PC-3 (cell line): ENCODE measurements at regions not wholly inside any gene's neighbourhood (a gene's known extent, or its start where the extent isn't known, plus 50 kb on each side); places are given as distances from the start of the nearest gene placed in this dataset.

Experiments
- ATAC-seq: fragments of 200-7000 bp; cut with Tn5 transposase; 2 replicates; pipeline ENCODE4 v1.9.1; 2020; ENCODE audit warnings: mild to moderate bottlenecking, moderate library complexity
- BruUV-seq: library from RNA; stranded (reverse); fragments of 400-500 nt; replicated peaks from 2 replicates; lab custom pipeline; 2021; lab: Mats Ljungman, UMichigan
- CTCF ChIA-PET: fragments of 300-600 bp; sonication (Branson Sonifier 250); formaldehyde crosslinking; loops from one replicate; lab custom pipeline; 2022; ENCODE audit warnings: antibody characterized with exemption; lab: Charles Lee
- POLR2A ChIA-PET: fragments of 300-600 bp; sonication (Branson Sonifier 250); formaldehyde crosslinking; loops from one replicate; lab custom pipeline; 2022; ENCODE audit warnings: antibody characterized with exemption; ENCODE audit not compliant: unreplicated experiment; lab: Charles Lee
- DNase-seq: peaks from one replicate; pipeline ENCODE4 v3.0.0-alpha.2; 2015
- H2AFZ ChIP-seq: fragments of 300-600 bp; sonication (generic); 2 replicates; pipeline ENCODE4 v1.6.0; 2016; ENCODE audit warnings: antibody characterized with exemption, low read length
- H3F3A ChIP-seq: fragments of 300-600 bp; sonication (generic); one replicate; pipeline ENCODE4 v1.6.0; 2017; ENCODE audit warnings: antibody characterized with exemption, low read length, control low read depth, mild to moderate bottlenecking; ENCODE audit not compliant: unreplicated experiment
- H3K27ac ChIP-seq: fragments of 300-600 bp; sonication (generic); 2 replicates; pipeline ENCODE4 v1.5.1; 2016; ENCODE audit warnings: mild to moderate bottlenecking, low read length
- H3K27me3 ChIP-seq: fragments of 300-600 bp; sonication (generic); 2 replicates; pipeline ENCODE4 v1.6.1; 2016; ENCODE audit warnings: low read length, mixed read lengths
- H3K36me3 ChIP-seq: fragments of 300-600 bp; sonication (generic); 2 replicates; pipeline ENCODE4 v1.6.1; 2016; ENCODE audit warnings: low read depth, mixed run types, low read length, mixed read lengths
- H3K4me1 ChIP-seq: fragments of 300-600 bp; sonication (generic); 2 replicates; pipeline ENCODE4 v1.5.1; 2016; ENCODE audit warnings: low read length; ENCODE audit not compliant: insufficient read depth
- H3K4me2 ChIP-seq: fragments of 300-600 bp; sonication (generic); 2 replicates; pipeline ENCODE4 v1.6.0; 2016; ENCODE audit warnings: low read length
- H3K4me3 ChIP-seq: fragments of 300-600 bp; sonication (generic); 2 replicates; pipeline ENCODE4 v1.5.1; 2016; ENCODE audit warnings: mild to moderate bottlenecking, low read length, mixed read lengths
- H3K79me2 ChIP-seq: fragments of 300-600 bp; sonication (generic); 2 replicates; pipeline ENCODE4 v1.6.1; 2017; ENCODE audit warnings: low read length, mixed read lengths
- H3K9ac ChIP-seq: fragments of 300-600 bp; sonication (generic); 2 replicates; pipeline ENCODE4 v1.6.0; 2016; ENCODE audit warnings: mild to moderate bottlenecking, low read length
- H3K9me2 ChIP-seq: fragments of 300-600 bp; sonication (generic); replicated peaks from 2 replicates; pipeline ENCODE4 v1.6.1; 2016; ENCODE audit warnings: mixed run types, low read length, mixed read lengths
- H3K9me3 ChIP-seq: fragments of 300-600 bp; sonication (generic); 2 replicates; pipeline ENCODE4 v1.6.1; 2016; ENCODE audit warnings: low read length, mixed read lengths
- H4K20me1 ChIP-seq: fragments of 300-600 bp; sonication (generic); 2 replicates; pipeline ENCODE4 v1.6.1; 2016; ENCODE audit warnings: low read length, mixed read lengths
- EZH2 ChIP-seq: fragments of 300-600 bp; sonication (generic); IDR thresholded peaks from one replicate; pipeline ENCODE4 v1.6.1; 2017; ENCODE audit warnings: antibody characterized with exemption, mild to moderate bottlenecking, low read length; ENCODE audit not compliant: unreplicated experiment
- EZH2phosphoT487 ChIP-seq: fragments of 300-600 bp; sonication (generic); IDR thresholded peaks from 2 replicates; pipeline ENCODE4 v1.6.1; 2018; ENCODE audit warnings: mild to moderate bottlenecking, antibody characterized with exemption, low read length, borderline replicate concordance
- intact Hi-C: fragments of 100-400 bp; cut with micrococcal nuclease; formaldehyde crosslinking; loops from 2 replicates; pipeline ENCODE4 v1.9.0; 2023
- TF ChIP-seq, protein P1 (sequence below): fragments of 300-600 bp; sonication (generic); conservative IDR thresholded peaks from 2 replicates; pipeline ENCODE4 v1.5.1; 2017; ENCODE audit warnings: antibody characterized with exemption, low read depth, mild to moderate bottlenecking, low read length

DNA sequence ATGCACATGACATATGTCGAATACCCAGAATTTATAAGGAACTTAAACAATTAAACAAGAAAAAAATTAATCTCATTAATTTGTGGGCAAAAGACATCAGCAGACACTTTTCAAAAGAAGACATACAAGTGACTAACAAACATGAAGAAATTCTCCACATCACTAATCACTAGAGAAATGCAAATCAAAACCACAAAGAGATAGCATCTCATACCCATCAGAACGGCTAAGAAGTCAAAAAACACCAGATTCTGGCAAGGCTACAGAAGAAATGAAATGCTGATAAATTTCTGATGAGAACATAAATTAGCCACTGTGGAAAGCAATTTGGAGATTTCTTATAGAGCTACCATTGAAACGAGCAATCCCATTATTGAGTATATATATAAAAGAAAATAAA, 210.6 kb upstream of the LUZP2 start:
- no peaks in the 10 kb centered on the region for H3K27me3 ChIP-seq
- intact Hi-C loops = no loop called here
- no peaks in the 10 kb centered on the region for H3K79me2 ChIP-seq
- ChIA-PET POLR2A (no interaction called here), CTCF (no interaction called here)
- ATAC-seq (no peak), DNase-seq (no peak)
- H3K27ac ChIP-seq = no peak overlapping the region
- H3K9me2 ChIP-seq = no peaks in the 10 kb centered on the region
- no peak overlapping the region for H3K9ac ChIP-seq
- no TSS peak for BruUV-seq
- H3K9me3 ChIP-seq = no peaks in the 10 kb centered on the region
- no peaks in the 10 kb centered on the region for H3F3A ChIP-seq
- no peak overlapping the region for H3K4me3 ChIP-seq
- no peak overlapping the region for H3K4me2 ChIP-seq
- H3K36me3 ChIP-seq = no peaks in the 10 kb centered on the region
- no peak overlapping the region for H2AFZ ChIP-seq
- H3K4me1 ChIP-seq = no peaks in the 10 kb centered on the region
- H4K20me1 ChIP-seq = no peaks in the 10 kb centered on the region
- TF ChIP-seq EZH2phosphoT487 = no peak
- TF ChIP-seq, protein P1, sequence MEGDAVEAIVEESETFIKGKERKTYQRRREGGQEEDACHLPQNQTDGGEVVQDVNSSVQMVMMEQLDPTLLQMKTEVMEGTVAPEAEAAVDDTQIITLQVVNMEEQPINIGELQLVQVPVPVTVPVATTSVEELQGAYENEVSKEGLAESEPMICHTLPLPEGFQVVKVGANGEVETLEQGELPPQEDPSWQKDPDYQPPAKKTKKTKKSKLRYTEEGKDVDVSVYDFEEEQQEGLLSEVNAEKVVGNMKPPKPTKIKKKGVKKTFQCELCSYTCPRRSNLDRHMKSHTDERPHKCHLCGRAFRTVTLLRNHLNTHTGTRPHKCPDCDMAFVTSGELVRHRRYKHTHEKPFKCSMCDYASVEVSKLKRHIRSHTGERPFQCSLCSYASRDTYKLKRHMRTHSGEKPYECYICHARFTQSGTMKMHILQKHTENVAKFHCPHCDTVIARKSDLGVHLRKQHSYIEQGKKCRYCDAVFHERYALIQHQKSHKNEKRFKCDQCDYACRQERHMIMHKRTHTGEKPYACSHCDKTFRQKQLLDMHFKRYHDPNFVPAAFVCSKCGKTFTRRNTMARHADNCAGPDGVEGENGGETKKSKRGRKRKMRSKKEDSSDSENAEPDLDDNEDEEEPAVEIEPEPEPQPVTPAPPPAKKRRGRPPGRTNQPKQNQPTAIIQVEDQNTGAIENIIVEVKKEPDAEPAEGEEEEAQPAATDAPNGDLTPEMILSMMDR = no peak
- no peak for TF ChIP-seq EZH2

DNA sequence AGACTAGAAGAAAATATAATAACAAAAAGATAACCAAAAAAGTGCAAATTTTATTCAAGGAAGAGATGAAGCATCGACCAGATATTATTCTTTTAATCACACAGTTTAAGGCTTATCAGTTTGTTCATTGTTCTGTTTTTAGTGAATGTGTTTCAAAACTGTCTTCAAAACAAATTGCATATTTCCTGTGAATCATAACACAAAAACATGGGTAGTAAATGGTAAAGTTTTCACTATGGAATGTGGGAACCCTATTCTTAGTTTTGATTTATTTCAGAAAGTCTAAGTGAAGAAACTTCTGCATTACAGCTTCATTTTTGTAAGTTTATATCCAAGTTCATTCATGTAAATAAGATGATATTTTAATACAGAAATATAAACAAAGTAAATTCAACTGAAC, 207.6 kb upstream of the LUZP2 start:
- Histone ChIP-seq H3K4me3 (no peak overlapping the region), H3K79me2 (no peaks in the 10 kb centered on the region), H3K9me3 (no peaks in the 10 kb centered on the region), H3K4me1 (no peaks in the 10 kb centered on the region), H3K9me2 (no peaks in the 10 kb centered on the region), H2AFZ (no peak overlapping the region), H3K36me3 (no peaks in the 10 kb centered on the region), H3K4me2 (no peak overlapping the region), H4K20me1 (no peaks in the 10 kb centered on the region), H3F3A (no peaks in the 10 kb centered on the region), H3K9ac (no peak overlapping the region), H3K27ac (no peak overlapping the region), H3K27me3 (no peaks in the 10 kb centered on the region)
- ATAC-seq (no peak), DNase-seq (no peak)
- ChIA-PET CTCF (no interaction called here), POLR2A (no interaction called here)
- BruUV-seq = no TSS peak
- no peak for TF ChIP-seq EZH2
- TF ChIP-seq EZH2phosphoT487 = no peak
- intact Hi-C loops = no loop called here

DNA sequence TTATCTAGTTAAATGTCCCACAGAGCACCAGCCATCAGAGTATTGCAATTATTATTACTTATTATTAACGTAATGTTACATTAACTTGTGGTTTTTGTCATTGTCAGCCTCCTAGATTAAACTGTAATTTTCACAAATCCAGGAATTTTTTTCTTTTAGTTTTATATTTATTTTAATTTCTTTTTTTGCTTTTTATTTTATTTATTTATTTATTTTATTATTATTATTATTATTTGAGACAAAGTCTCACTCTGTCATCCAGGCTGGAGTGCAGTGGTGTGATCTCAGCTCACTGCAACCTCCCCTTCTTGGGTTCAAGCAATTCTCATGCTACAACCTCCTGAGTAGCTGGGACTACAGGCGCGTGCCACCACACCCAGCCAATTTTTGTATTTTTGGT, 202.9 kb upstream of the LUZP2 start:
- intact Hi-C loops = no loop called here
- H3K27ac ChIP-seq = no peak overlapping the region
- no peak overlapping the region for H3K4me3 ChIP-seq
- DNase-seq (no peak), ATAC-seq (no peak)
- H3F3A ChIP-seq = no peaks in the 10 kb centered on the region
- ChIA-PET CTCF (no interaction called here), POLR2A (no interaction called here)
- no peak overlapping the region for H2AFZ ChIP-seq
- TF ChIP-seq EZH2 (no peak), EZH2phosphoT487 (no peak)
- TF ChIP-seq, protein P1 = no peak
- no peak overlapping the region for H3K4me2 ChIP-seq
- no peak overlapping the region for H3K9ac ChIP-seq
- H3K27me3 ChIP-seq = no peaks in the 10 kb centered on the region
- H3K4me1 ChIP-seq = no peaks in the 10 kb centered on the region
- BruUV-seq = no TSS peak
- H3K36me3 ChIP-seq = no peaks in the 10 kb centered on the region
- no peaks in the 10 kb centered on the region for H3K79me2 ChIP-seq
- no peaks in the 10 kb centered on the region for H3K9me3 ChIP-seq
- no peaks in the 10 kb centered on the region for H3K9me2 ChIP-seq
- no peaks in the 10 kb centered on the region for H4K20me1 ChIP-seq
